SK-N-SH (cell line): ENCODE measurements at regions not wholly inside any gene's neighbourhood (a gene's known extent, or its start where the extent isn't known, plus 50 kb on each side); places are given as distances from the start of the nearest gene placed in this dataset.

ENCODE experiments used
- CTCF ChIP-seq: fragments of 200-600 bp; sonication (generic); IDR thresholded peaks from 2 replicates; pipeline ENCODE4 v1.6.1; 2017; ENCODE audit warnings: antibody characterized with exemption, mild to moderate bottlenecking, moderate library complexity
- GATA2 ChIP-seq: sonication (generic); formaldehyde crosslinking; IDR thresholded peaks from 2 replicates; pipeline ENCODE4 v1.5.0; 2020; ENCODE audit warnings: mild to moderate bottlenecking, missing genetic modification reagents
- MAX ChIP-seq: IDR thresholded peaks from 2 replicates; pipeline ENCODE4 v1.4.0; 2012; ENCODE audit warnings: low read depth
- NRF1 ChIP-seq: IDR thresholded peaks from 2 replicates; pipeline ENCODE4 v1.6.1; 2012; ENCODE audit warnings: low read depth, mild to moderate bottlenecking, low read length
- PBX3 ChIP-seq: IDR thresholded peaks from 2 replicates; pipeline ENCODE4; 2012
- TAF1 ChIP-seq: IDR thresholded peaks from 2 replicates; pipeline ENCODE4 v1.6.1; 2012; ENCODE audit warnings: low read depth, mild to moderate bottlenecking, low read length, moderate library complexity, borderline replicate concordance
- USF2 ChIP-seq: fragments of 150-350 bp; IDR thresholded peaks from 2 replicates; pipeline ENCODE4 v1.6.1; 2017; ENCODE audit warnings: antibody characterized with exemption, low read length, low read depth, borderline replicate concordance

- TF ChIP-seq CTCF: no peak
- no peak for TF ChIP-seq GATA2 (CRISPR knock-in tag)
- no peak for TF ChIP-seq MAX
- TF ChIP-seq TAF1: no peak
- TF ChIP-seq USF2: no peak
- no peak for TF ChIP-seq PBX3
- TF ChIP-seq NRF1: no peak
Measured at GRCh38 chr9:106632621-106633020, 230.3 kb upstream of the ZNF462 start.
